Muscle of arm (tissue), 1 donor: ENCODE measurements at regions not wholly inside any gene's neighbourhood (a gene's known extent, or its start where the extent isn't known, plus 50 kb on each side); places are given as distances from the start of the nearest gene placed in this dataset.

Experiments used
- DNase-seq: peaks from one replicate; pipeline ENCODE4 v3.0.0-alpha.2; 2013

- DNase-seq = no peak
These were observed 334.3 kb upstream of the FBXO33 start for GRCh38 chr14:39766397-39767000.

- DNase-seq = no peak
These were observed 333.4 kb upstream of the FBXO33 start for GRCh38 chr14:39765676-39766075.

- DNase-seq = no peak
These were observed 331.2 kb upstream of the FBXO33 start for GRCh38 chr14:39763402-39763890.

- DNase-seq = no peak
These were observed 330.6 kb upstream of the FBXO33 start for GRCh38 chr14:39762576-39763401.

- DNase-seq = no peak
These were observed 323.1 kb upstream of the FBXO33 start for GRCh38 chr14:39755269-39755878.

GRCh38 chr14:39740454-39740853 lies 308.2 kb upstream of the FBXO33 start:
- DNase-seq = no peak

GRCh38 chr14:39739796-39740195 lies 307.6 kb upstream of the FBXO33 start:
- DNase-seq = no peak

- DNase-seq = no peak
These were observed 302.1 kb upstream of the FBXO33 start for GRCh38 chr14:39734306-39734705.

GRCh38 chr14:39733741-39734140 lies 301.5 kb upstream of the FBXO33 start:
- DNase-seq = no peak

GRCh38 chr14:39731912-39732311 lies 299.7 kb upstream of the FBXO33 start:
- DNase-seq = no peak

GRCh38 chr14:39726563-39726962 lies 294.3 kb upstream of the FBXO33 start:
- DNase-seq = no peak

GRCh38 chr14:39722547-39723273 lies 290.5 kb upstream of the FBXO33 start:
- no peak for DNase-seq

- DNase-seq = no peak
These were observed 284.8 kb upstream of the FBXO33 start for GRCh38 chr14:39716987-39717570.

GRCh38 chr14:39712293-39712999 lies 280.2 kb upstream of the FBXO33 start:
- DNase-seq = no peak

- DNase-seq = no peak
These were observed 272.4 kb upstream of the FBXO33 start for GRCh38 chr14:39704594-39704993.

GRCh38 chr14:39694341-39694740 lies 262.1 kb upstream of the FBXO33 start:
- DNase-seq = no peak

GRCh38 chr14:39683691-39684260 lies 251.5 kb upstream of the FBXO33 start:
- DNase-seq = no peak

- DNase-seq = no peak
These were observed 250.3 kb upstream of the FBXO33 start for GRCh38 chr14:39682582-39682981.

- DNase-seq = no peak
These were observed 249.7 kb upstream of the FBXO33 start for GRCh38 chr14:39681782-39682399.

- no peak for DNase-seq
These were observed 248.5 kb upstream of the FBXO33 start for GRCh38 chr14:39680777-39681176.
